ENCODE measurements at regions not wholly inside any gene's neighbourhood (a gene's known extent, or its start where the extent isn't known, plus 50 kb on each side); places are given as distances from the start of the nearest gene placed in this dataset.

GRCh38 chr7:136245327-136246004 lies 268.3 kb upstream of the MTPN start:
- TF ChIP-seq CTCF (IDR thresholded peaks at IDR 0.05; ENCODE audit: insufficient read depth, low read depth, low read length) (no peak), EZH2 (IDR thresholded peaks at IDR 0.05; ENCODE audit: insufficient read depth, low read length) (no peak)
